ENCODE measurements at regions not wholly inside any gene's neighbourhood (a gene's known extent, or its start where the extent isn't known, plus 50 kb on each side); places are given as distances from the start of the nearest gene placed in this dataset.

DNA sequence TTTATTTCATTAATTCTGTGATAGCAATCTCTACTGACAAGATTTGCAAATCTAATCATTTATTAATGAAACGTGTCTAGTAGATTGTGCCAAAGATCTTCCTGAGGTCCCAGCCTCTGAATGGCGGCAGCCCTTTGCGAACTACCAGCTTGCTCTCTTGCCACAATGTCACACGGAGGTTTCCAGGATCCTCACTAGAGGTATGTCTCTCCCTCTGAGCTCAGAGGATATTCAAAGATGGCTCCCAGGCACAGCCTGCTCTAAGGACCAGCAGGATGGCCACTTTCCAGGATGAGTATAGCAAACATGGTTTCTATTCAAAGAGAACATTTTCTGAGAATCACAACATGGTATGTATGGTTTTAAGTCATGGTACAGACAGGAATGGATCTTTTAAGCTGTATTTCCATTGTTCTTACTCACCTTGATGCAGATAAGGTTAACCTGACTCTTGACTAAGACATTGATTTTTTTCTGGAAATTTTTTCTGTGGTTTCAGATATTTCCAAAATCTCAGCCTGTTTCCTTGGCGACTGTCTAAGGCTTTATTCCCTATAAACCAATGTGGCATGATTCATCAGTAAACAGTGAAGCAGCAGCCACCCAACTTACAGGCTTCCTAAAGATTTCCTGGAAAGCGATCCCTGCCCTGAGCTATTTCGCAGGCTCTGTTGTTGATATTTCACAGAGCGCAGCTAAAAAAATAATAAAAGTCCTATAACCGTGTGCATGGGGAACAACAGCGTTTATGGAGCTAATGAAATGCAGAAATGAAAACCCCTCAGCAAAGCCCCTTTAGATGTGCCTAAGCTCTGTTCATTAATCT lies 54.1 kb upstream of the KLF7 start:
- TF ChIP-seq SUZ12 (IDR thresholded peaks at IDR 0.05) (no peak), HDGF (IDR thresholded peaks at IDR 0.05; ENCODE audit: borderline replicate concordance) (no peak), ELF4 (IDR thresholded peaks at IDR 0.05) (no peak), BHLHE40 (IDR thresholded peaks at IDR 0.05; ENCODE audit: borderline replicate concordance) (no peak), ZNF384 (IDR thresholded peaks at IDR 0.05) (no peak), NFRKB (IDR thresholded peaks at IDR 0.05) (no peak), L3MBTL2 (conservative IDR thresholded peaks at IDR 0.05) (no peak), FOXK2 (IDR thresholded peaks at IDR 0.05) (no peak), TARDBP (IDR thresholded peaks at IDR 0.05) (no peak), FOXM1 (IDR thresholded peaks at IDR 0.05; ENCODE audit: borderline replicate concordance) (no peak), SP1 (IDR thresholded peaks at IDR 0.05) (no peak), LEF1 (IDR thresholded peaks at IDR 0.05; ENCODE audit: borderline replicate concordance) (no peak), ARNT (IDR thresholded peaks at IDR 0.05) (no peak), FOXA1 (IDR thresholded peaks at IDR 0.05) (no peak)
